Heart left ventricle (tissue), 13 donors: ENCODE measurements at regions not wholly inside any gene's neighbourhood (a gene's known extent, or its start where the extent isn't known, plus 50 kb on each side); places are given as distances from the start of the nearest gene placed in this dataset.

Experiments
- POLR2A ChIP-seq, 2 donors: fragments of 450-650 bp; IDR thresholded peaks; one replicate each; pipeline ENCODE4 v1.6.1; 2017; ENCODE audit warnings: antibody characterized with exemption in 2 of 2, mild to moderate bottlenecking in 2 of 2, moderate library complexity in 2 of 2
- TF ChIP-seq, protein P1 (sequence below), 12 donors: fragments of 200-600 bp; sonication (generic) in 4 of 12; IDR thresholded peaks; one replicate each; pipeline versions ENCODE4 v1.5.0 to v1.8.0; 2018 to 2022; ENCODE audit warnings: antibody characterized with exemption in 12 of 12, mild to moderate bottlenecking in 5 of 12
- donor health status: ischemic (EF 13 %, LVEDD 7.1; RV severe dilation, severe dysfunction).
- donor health status: DM: no; HTN: yes; CAD: no.
- donor health status: DM: no; HTN: no; CAD: no.
- donor health status: ischemic (EF 25% LVEDD 6.9; RV normal size, moderate dysfunction).
- donor health status: ischemic (EF 25% LVEDD 5.7; RV mildly dilated, moderate dysfunction).
- donor health status: ischemic (EF 35%, LVEDD 5.7; RV mildly dilated, moderate dysfunction).
- donor health status: nonischemic (EF 11% LVEDD 7.7; RV severe dilation, severe dysfunction).
- donor health status: DM: yes; HTN: yes; CAD: no.
- donor health status: PGD.
- donor health status: ischemic (EF 29% LVEDD 5.4; RV normal size, mild dysfunction).
- donor health status: nonischemic (EF 23%, LVEDD 6.1; RV moderate dilation, normal function).

DNA sequence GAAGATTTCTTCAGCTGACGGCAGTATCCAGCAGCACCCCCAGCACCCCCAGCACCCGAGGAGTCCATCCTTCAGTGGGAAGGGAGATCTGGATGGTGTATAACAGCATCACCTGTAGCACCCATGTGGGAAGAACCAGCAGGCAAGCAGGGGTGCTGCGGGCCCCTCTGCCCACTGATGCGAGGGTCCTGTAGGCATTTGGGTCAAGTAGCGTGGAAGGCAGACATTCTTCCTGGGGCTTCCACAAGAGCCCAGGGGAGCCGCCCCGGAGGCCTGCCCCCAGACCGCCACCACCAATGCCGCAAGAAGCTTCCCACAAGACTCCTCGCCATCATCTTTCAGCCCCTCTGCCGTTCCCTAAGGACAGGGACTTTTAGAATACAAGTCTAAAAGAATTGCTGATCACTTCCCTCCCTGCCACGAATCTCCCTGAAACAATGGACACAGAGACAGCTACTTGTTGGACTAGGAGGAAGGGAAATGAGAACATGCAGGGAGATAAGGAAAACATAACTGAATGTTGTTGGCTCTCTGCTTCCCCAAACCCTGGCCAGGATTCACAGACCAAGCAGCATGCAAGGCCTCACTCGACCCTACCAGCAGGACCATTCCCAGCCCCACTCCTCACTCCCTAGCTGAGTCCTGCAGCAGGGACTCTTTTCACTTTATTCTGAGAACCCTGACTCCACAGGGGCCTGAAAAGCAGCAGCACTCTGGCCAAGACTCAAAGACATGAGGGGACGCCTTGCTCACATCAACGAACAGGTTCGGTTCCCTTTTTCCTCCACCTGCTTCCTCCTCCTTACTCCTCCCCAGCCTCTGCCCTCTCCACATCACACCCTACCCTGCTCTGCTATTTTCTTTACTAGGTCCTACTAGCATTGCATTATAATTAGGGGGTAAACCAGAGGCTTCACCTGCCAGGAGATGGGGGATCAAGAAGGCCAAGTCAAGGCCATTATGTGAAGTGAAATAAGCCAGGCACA lies 164.5 kb downstream of the HERPUD2 start:
- TF ChIP-seq, protein P1, sequence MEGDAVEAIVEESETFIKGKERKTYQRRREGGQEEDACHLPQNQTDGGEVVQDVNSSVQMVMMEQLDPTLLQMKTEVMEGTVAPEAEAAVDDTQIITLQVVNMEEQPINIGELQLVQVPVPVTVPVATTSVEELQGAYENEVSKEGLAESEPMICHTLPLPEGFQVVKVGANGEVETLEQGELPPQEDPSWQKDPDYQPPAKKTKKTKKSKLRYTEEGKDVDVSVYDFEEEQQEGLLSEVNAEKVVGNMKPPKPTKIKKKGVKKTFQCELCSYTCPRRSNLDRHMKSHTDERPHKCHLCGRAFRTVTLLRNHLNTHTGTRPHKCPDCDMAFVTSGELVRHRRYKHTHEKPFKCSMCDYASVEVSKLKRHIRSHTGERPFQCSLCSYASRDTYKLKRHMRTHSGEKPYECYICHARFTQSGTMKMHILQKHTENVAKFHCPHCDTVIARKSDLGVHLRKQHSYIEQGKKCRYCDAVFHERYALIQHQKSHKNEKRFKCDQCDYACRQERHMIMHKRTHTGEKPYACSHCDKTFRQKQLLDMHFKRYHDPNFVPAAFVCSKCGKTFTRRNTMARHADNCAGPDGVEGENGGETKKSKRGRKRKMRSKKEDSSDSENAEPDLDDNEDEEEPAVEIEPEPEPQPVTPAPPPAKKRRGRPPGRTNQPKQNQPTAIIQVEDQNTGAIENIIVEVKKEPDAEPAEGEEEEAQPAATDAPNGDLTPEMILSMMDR (IDR thresholded peaks at IDR 0.05), result no peak
- TF ChIP-seq POLR2A (IDR thresholded peaks at IDR 0.05), result no peak
